CD14-positive monocyte (primary cell): ENCODE measurements at regions not wholly inside any gene's neighbourhood (a gene's known extent, or its start where the extent isn't known, plus 50 kb on each side); places are given as distances from the start of the nearest gene placed in this dataset.

Source experiments
- DNase-seq, 3 donors: peaks; one replicate each; pipeline ENCODE4 v3.0.0-alpha.2; 2011 to 2022
- H2AFZ ChIP-seq: 2 replicates; pipeline ENCODE4 v1.6.0; 2012; ENCODE audit warnings: mild to moderate bottlenecking, low read depth, low read length, inconsistent platforms; ENCODE audit not compliant: insufficient read depth, poor library complexity, severe bottlenecking
- H3K27ac ChIP-seq, 2 donors: 1 replicate in 1 of 2; 2 replicates in 1 of 2; pipeline ENCODE4 v1.5.1; 2012 to 2013; ENCODE audit warnings: low read length in 2 of 2, control low read depth in 1 of 2, inconsistent platforms in 1 of 2, low read depth in 1 of 2, mild to moderate bottlenecking in 1 of 2
- H3K27me3 ChIP-seq, 2 donors: one replicate each; pipeline versions ENCODE4 v1.6.0 to v1.6.1; 2011 to 2013; ENCODE audit warnings: low read length in 2 of 2; ENCODE audit not compliant: control insufficient read depth in 2 of 2, insufficient read depth in 2 of 2
- H3K36me3 ChIP-seq, 2 donors: replicated peaks in 1 of 2; 1 replicate in 1 of 2; 2 replicates in 1 of 2; pipeline versions ENCODE4 v1.5.1 to v1.6.1; 2012 to 2013; ENCODE audit warnings: low read length in 2 of 2, control low read depth in 1 of 2, inconsistent platforms in 1 of 2, mild to moderate bottlenecking in 1 of 2; ENCODE audit not compliant: insufficient read depth in 2 of 2, control insufficient read depth in 1 of 2
- H3K4me1 ChIP-seq, 2 donors: 1 replicate in 1 of 2; 2 replicates in 1 of 2; pipeline versions ENCODE4 v1.5.1 to v1.6.1; 2012 to 2013; ENCODE audit warnings: low read length in 2 of 2, control low read depth in 1 of 2, inconsistent platforms in 1 of 2, mild to moderate bottlenecking in 1 of 2, moderate library complexity in 1 of 2; ENCODE audit not compliant: insufficient read depth in 2 of 2, control insufficient read depth in 1 of 2
- H3K4me2 ChIP-seq: replicated peaks from 2 replicates; pipeline ENCODE3; 2012; ENCODE audit warnings: low read length, moderate library complexity, mild to moderate bottlenecking; ENCODE audit not compliant: poor library complexity, severe bottlenecking; ENCODE audit errors: extremely low read depth
- H3K4me3 ChIP-seq, 3 experiments: fragments of 200-600 bp in 1 of 3; sonication (generic) in 1 of 3; replicated peaks in 1 of 3; 1 replicate in 2 of 3; 2 replicates in 1 of 3; pipeline ENCODE4 v1.5.1; 2011 to 2013; ENCODE audit warnings: low read length in 3 of 3, mild to moderate bottlenecking in 3 of 3, control low read depth in 2 of 3, low read depth in 2 of 3, inconsistent platforms in 1 of 3, moderate library complexity in 1 of 3
- H3K79me2 ChIP-seq: 2 replicates; pipeline ENCODE4 v1.6.0; 2012; ENCODE audit warnings: mild to moderate bottlenecking, control low read depth, inconsistent platforms, low read length, moderate library complexity; ENCODE audit not compliant: insufficient read depth
- H3K9ac ChIP-seq: 2 replicates; pipeline ENCODE4 v1.6.0; 2017; ENCODE audit warnings: low read length, mild to moderate bottlenecking; ENCODE audit not compliant: insufficient read depth, poor library complexity, severe bottlenecking
- H3K9me3 ChIP-seq, 2 donors: replicated peaks in 1 of 2; 1 replicate in 1 of 2; 2 replicates in 1 of 2; pipeline versions ENCODE4 v1.5.1 to v1.6.1; 2012 to 2013; ENCODE audit warnings: low read length in 2 of 2, control low read depth in 1 of 2; ENCODE audit not compliant: control insufficient read depth in 1 of 2, insufficient read depth in 1 of 2
- H4K20me1 ChIP-seq: 2 replicates; pipeline ENCODE4 v1.6.0; 2012; ENCODE audit warnings: mild to moderate bottlenecking, low read length, control low read depth, moderate library complexity; ENCODE audit not compliant: insufficient read depth
- H3K27ac Mint-ChIP-seq, 7 donors: one replicate each; pipeline ENCODE4 v1.8.0; 2020; ENCODE audit warnings: mild to moderate bottlenecking in 7 of 7, mixed read lengths in 7 of 7, moderate library complexity in 6 of 7, inconsistent platforms in 2 of 7
- H3K27me3 Mint-ChIP-seq, 3 donors: one replicate each; pipeline ENCODE4 v1.8.0; 2021 to 2022; ENCODE audit warnings: low read depth in 3 of 3, mild to moderate bottlenecking in 3 of 3, mixed read lengths in 3 of 3, moderate library complexity in 3 of 3, inconsistent platforms in 1 of 3
- H3K36me3 Mint-ChIP-seq, 2 donors: one replicate each; pipeline ENCODE4 v1.8.0; 2020; ENCODE audit warnings: mixed read lengths in 2 of 2, inconsistent platforms in 1 of 2, mild to moderate bottlenecking in 1 of 2
- H3K4me1 Mint-ChIP-seq: one replicate; pipeline ENCODE4 v1.8.0; 2020; ENCODE audit warnings: mild to moderate bottlenecking, mixed read lengths
- H3K4me3 Mint-ChIP-seq, 2 donors: one replicate each; pipeline ENCODE4 v1.8.0; 2020; ENCODE audit warnings: mild to moderate bottlenecking in 2 of 2, mixed read lengths in 2 of 2, moderate library complexity in 1 of 2
- H3K9me3 Mint-ChIP-seq, 7 donors: one replicate each; pipeline ENCODE4 v1.8.0; 2020 to 2022; ENCODE audit warnings: mixed read lengths in 7 of 7, mild to moderate bottlenecking in 6 of 7, moderate library complexity in 6 of 7, inconsistent platforms in 2 of 7
- WGBS: methylation state at CpG from one replicate; pipeline ENCODE4 v1.1.5; 2013; ENCODE audit warnings: missing lambda C conversion rate; ENCODE audit not compliant: insufficient coverage; 5-methylcytosine and 5-hydroxymethylcytosine counted together
- intact Hi-C, 2 donors: fragments of 100-400 bp; cut with micrococcal nuclease; formaldehyde crosslinking; loops; one replicate each; pipeline versions ENCODE4 v1.15.0 to v1.15.1; 2023
- TF ChIP-seq, protein P1 (sequence below): fragments of 200-600 bp; IDR thresholded peaks from one replicate; pipeline ENCODE4 v1.8.0; 2022; ENCODE audit warnings: antibody characterized with exemption, mild to moderate bottlenecking

DNA sequence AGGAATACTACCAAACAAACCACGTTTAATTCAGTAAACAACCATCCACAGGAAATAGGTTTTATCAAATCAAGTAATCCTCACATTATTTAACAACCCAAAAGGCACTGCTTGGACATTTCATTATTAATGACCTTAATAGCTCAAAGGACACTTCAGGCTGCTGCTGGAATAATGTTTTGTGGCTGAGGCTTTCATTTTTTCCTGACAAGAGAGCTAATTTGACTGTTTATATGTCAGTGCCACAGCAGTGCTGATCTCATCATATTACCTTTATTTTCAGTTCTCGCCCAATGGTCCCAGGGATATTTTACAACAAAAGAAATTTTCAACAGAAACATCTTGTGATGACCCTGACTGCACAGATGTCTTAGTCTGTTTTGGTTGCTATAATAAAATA lies 589.8 kb upstream of the GRAMD2B start:
- Histone ChIP-seq H3K9ac (no peak overlapping the region), H2AFZ (no peak overlapping the region), H3K27ac (no peak overlapping the region), H3K36me3 (no peaks in the 10 kb centered on the region), H4K20me1 (no peaks in the 10 kb centered on the region), H3K4me2 (no peak overlapping the region), H3K27me3 (no peaks in the 10 kb centered on the region), H3K4me1 (no peaks in the 10 kb centered on the region), H3K9me3 (peaks cover 4 to 8% of the 10 kb centered on the region in 2 donors), H3K4me3 (no peak overlapping the region), H3K79me2 (no peaks in the 10 kb centered on the region)
- intact Hi-C loops = no loop called here
- no peaks in the 10 kb centered on the region for H3K36me3 Mint-ChIP-seq
- H3K4me1 Mint-ChIP-seq = no peaks in the 10 kb centered on the region
- TF ChIP-seq, protein P1, sequence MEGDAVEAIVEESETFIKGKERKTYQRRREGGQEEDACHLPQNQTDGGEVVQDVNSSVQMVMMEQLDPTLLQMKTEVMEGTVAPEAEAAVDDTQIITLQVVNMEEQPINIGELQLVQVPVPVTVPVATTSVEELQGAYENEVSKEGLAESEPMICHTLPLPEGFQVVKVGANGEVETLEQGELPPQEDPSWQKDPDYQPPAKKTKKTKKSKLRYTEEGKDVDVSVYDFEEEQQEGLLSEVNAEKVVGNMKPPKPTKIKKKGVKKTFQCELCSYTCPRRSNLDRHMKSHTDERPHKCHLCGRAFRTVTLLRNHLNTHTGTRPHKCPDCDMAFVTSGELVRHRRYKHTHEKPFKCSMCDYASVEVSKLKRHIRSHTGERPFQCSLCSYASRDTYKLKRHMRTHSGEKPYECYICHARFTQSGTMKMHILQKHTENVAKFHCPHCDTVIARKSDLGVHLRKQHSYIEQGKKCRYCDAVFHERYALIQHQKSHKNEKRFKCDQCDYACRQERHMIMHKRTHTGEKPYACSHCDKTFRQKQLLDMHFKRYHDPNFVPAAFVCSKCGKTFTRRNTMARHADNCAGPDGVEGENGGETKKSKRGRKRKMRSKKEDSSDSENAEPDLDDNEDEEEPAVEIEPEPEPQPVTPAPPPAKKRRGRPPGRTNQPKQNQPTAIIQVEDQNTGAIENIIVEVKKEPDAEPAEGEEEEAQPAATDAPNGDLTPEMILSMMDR = no peak
- no peak overlapping the region for H3K4me3 Mint-ChIP-seq
- DNase-seq = no peak
- WGBS = no CpG with 5 or more reads among the region's 2 CpGs
- H3K27me3 Mint-ChIP-seq = peaks cover 0 to 1% (median 0%) of the 10 kb centered on the region in 3 donors
- H3K9me3 Mint-ChIP-seq = peaks cover 3 to 14% (median 7%) of the 10 kb centered on the region in 7 donors
- H3K27ac Mint-ChIP-seq = no peak overlapping the region

DNA sequence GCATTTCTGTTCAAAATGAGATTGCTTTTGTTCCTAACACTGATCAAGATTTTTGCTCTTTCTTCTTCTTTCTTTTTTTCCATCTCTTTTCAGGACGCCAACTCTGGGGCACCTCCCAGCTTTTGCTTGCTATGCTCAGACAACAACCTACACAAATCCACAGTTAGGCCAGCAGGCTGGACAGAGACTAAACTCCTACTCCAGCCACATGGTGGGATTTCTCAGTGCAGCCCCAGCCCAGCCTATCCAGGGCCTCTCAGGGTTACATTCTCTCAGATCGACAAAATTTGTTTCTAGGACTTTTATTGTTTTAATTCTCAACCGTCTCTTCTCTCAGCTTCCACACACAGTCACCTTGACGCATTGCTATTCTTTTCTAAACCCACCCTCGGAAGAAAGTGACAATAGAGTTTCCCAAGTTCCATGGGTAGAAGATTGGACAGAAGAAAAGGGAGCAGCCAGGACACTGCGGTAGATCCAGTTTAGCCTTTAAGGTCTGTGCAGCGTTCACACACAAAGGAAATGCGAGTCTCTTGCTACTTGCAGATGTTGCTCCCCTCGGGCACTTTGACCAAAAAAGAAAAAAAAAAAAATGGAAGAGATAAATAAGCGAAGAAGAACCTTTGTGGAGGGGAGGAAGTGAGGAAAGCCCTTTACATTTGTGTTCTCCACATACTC lies 588.6 kb upstream of the GRAMD2B start:
- no peaks in the 10 kb centered on the region for H3K36me3 ChIP-seq
- no peak overlapping the region for H3K9ac ChIP-seq
- Mint-ChIP-seq H3K36me3 (no peaks in the 10 kb centered on the region), H3K27me3 (peaks cover 0 to 1% (median 0%) of the 10 kb centered on the region in 3 donors), H3K4me3 (no peak overlapping the region), H3K9me3 (peaks cover 3 to 11% (median 5%) of the 10 kb centered on the region in 7 donors), H3K27ac (no peak overlapping the region), H3K4me1 (no peaks in the 10 kb centered on the region)
- no peak for DNase-seq
- TF ChIP-seq, protein P1 = no peak
- H2AFZ ChIP-seq = no peak overlapping the region
- peaks cover 0 to 8% of the 10 kb centered on the region in 2 donors for H3K9me3 ChIP-seq
- WGBS = 83% methylated on average over 1 of the region's 10 CpGs
- H3K79me2 ChIP-seq = no peaks in the 10 kb centered on the region
- no peak overlapping the region for H3K27ac ChIP-seq
- H3K4me2 ChIP-seq = no peak overlapping the region
- intact Hi-C loops = no loop called here
- H3K27me3 ChIP-seq = no peaks in the 10 kb centered on the region
- H4K20me1 ChIP-seq = no peaks in the 10 kb centered on the region
- H3K4me1 ChIP-seq = no peaks in the 10 kb centered on the region
- H3K4me3 ChIP-seq = no peak overlapping the region
